A549 (cell line): ENCODE measurements at regions not wholly inside any gene's neighbourhood (a gene's known extent, or its start where the extent isn't known, plus 50 kb on each side); places are given as distances from the start of the nearest gene placed in this dataset.
"Not testable (repeated sequence)": the region's sequence is repeated elsewhere in the genome, so short reads cannot be mapped to it uniquely, and the experiment has no call there.

ENCODE experiments used
- ATAC-seq, 2 experiments: fragments of 200-7000 bp in 1 of 2; fragments of >200 bp in 1 of 2; cut with Nextera tagmentation in 1 of 2; cut with Tn5 transposase in 1 of 2; 3 replicates each; pipeline versions ENCODE4 v1.8.0 to v1.9.1; 2018 to 2020; ENCODE audit warnings: mild to moderate bottlenecking in 1 of 2, moderate library complexity in 1 of 2
- CTCF ChIA-PET: fragments of 300-600 bp; sonication (Branson Sonifier 250); formaldehyde crosslinking; extraction: SDS; loops from one replicate; lab custom pipeline; 2021; ENCODE audit warnings: antibody characterized with exemption, inconsistent platforms; lab: Yijun Ruan, JAX
- POLR2A ChIA-PET: fragments of 350-600 bp; formaldehyde crosslinking; extraction: SDS; loops from one replicate; lab custom pipeline; 2021; ENCODE audit warnings: antibody characterized with exemption, inconsistent platforms; lab: Yijun Ruan, JAX
- DNase-seq, 2 experiments: peaks; one replicate each; pipeline versions ENCODE4 v3.0.0 to v3.0.0-alpha.2; 2011 to 2016; ENCODE audit warnings: low read depth in 1 of 2, low spot score in 1 of 2
- FAIRE-seq: peaks from 2 replicates; lab custom pipeline; 2011; peaks lifted over from hg19 to GRCh38; lab: Jason Lieb, UNC
- H3K27ac ChIP-seq, 2 experiments: fragments of >200 bp; sonication (Bioruptor Twin); formaldehyde crosslinking; 3 replicates each; pipeline ENCODE4 v1.5.1; 2016 to 2017
- H3K4me1 ChIP-seq: fragments of >200 bp; sonication (Bioruptor Twin); formaldehyde crosslinking; 3 replicates; pipeline ENCODE4 v1.6.1; 2016
- H3K4me2 ChIP-seq: fragments of >200 bp; sonication (Bioruptor Twin); formaldehyde crosslinking; 3 replicates; pipeline ENCODE4 v1.6.1; 2016
- H3K4me3 ChIP-seq: fragments of >200 bp; sonication (Bioruptor Twin); formaldehyde crosslinking; 3 replicates; pipeline ENCODE4 v1.5.1; 2016
- H3K9me3 ChIP-seq: fragments of >200 bp; sonication (Bioruptor Twin); formaldehyde crosslinking; 3 replicates; pipeline ENCODE4 v1.6.1; 2016
- RAD21 ChIP-seq, 2 experiments: fragments of >200 bp in 1 of 2; sonication (Bioruptor Twin) in 1 of 2; formaldehyde crosslinking in 1 of 2; IDR thresholded peaks in 1 of 2; conservative IDR thresholded peaks in 1 of 2; 2 replicates in 1 of 2; 3 replicates in 1 of 2; pipeline ENCODE4 v1.6.1; 2012 to 2018; ENCODE audit warnings: inconsistent platforms in 1 of 2
- SMC3 ChIP-seq: fragments of >200 bp; sonication (Bioruptor Twin); formaldehyde crosslinking; IDR thresholded peaks from 3 replicates; pipeline ENCODE4 v1.6.1; 2018; ENCODE audit warnings: inconsistent platforms
- WGBS: methylation state at CpG from one replicate; pipeline ENCODE4 v1.1.6; 2017; ENCODE audit errors: missing lambda C conversion rate; 5-methylcytosine and 5-hydroxymethylcytosine counted together
- TF ChIP-seq, protein P1 (sequence below): fragments of >200 bp; sonication (Bioruptor Twin); formaldehyde crosslinking; IDR thresholded peaks from 3 replicates; pipeline ENCODE4 v1.5.1; 2016

DNA sequence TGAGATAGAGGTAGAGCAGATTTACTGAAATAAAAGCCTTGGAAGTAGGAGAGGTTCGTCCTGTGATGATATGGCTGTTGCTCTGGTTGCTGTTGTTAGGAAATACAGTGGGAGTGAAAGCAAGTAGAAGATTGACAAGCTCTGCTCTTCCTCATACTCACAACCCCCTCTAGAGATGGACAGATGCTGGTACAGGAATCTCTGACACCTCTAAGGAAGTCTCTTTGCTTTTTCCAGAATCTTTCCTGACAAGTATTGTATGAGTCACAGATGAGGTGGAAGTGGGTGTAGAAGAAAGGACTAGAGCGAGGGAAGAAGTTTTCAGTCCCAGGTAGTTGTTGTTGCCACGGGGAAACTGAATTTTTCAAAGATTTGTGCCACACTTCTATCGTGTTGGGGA, 337.8 kb downstream of the RPIA start:
- ATAC-seq (peak; percentile 24 to 40; a peak in 3 of 6 replicates), DNase-seq (peak in 1 of 2 experiments; percentile 6)
- H3K4me1 ChIP-seq, CTCF ChIA-PET, H3K4me2 ChIP-seq, H3K9me3 ChIP-seq, FAIRE-seq, H3K4me3 ChIP-seq, H3K27ac ChIP-seq, POLR2A ChIA-PET: not testable (repeated sequence)
- under 1% methylated on average over 4 of the region's 4 CpGs for WGBS

DNA sequence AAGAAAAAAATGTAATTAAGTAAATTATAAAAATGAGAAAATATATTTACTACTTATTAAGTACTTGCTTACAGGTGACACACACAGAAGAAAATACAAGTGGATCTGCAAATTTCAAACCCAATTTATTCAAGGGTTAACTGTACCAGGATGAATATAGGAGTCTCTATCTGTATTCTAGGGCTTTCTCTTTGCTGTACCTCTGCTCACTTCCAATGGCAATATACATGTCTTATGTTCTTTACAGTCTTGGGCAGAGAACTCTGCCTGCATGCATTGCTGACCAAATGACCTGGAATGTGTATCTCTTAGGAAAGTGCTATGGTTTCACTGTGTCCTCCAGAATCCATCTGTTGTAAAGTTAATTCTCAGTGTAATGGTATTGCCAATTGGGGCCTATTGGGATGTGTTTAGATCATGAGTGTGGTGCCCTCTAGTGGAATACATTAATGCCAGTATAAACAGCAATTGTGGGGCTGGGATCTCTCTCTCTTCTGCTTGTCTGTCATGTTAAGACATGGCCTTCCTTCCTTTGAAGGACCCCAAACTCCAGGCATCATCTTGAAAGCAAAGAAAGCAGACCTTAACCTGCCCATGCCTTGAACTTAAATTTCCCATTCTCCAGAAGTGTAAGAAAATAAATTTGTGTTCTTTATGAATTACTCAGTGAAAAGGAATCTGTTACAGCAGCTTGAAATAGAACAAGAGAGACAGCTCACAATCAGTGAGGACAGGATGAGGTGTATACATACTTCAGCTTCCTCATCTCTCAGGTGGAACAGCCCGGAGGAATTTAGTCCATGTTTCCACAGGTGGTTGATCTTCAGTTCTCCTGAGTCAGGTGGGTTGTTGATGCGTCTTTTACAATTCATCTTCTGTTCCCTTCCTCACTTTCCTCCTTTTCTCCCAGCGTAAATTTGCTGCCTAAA, 356.9 kb downstream of the RPIA start:
- CTCF ChIA-PET = interaction anchor here (0.7 kb wide), 1 partner anchor 172 kb away, joined by 3 read pairs; no protein-coding TSS in a partner anchor
- H3K4me1 ChIP-seq, H3K27ac ChIP-seq, H3K4me3 ChIP-seq, POLR2A ChIA-PET, H3K4me2 ChIP-seq, H3K9me3 ChIP-seq: not testable (repeated sequence)
- ATAC-seq = peak; percentile 87 to 90
- TF ChIP-seq RAD21 (conservative IDR thresholded peaks at IDR 0.05 in 1 of 2, IDR thresholded peaks at IDR 0.05 in 1 of 2) (peak in 1 of 2 experiments; percentile 24; a peak in 1 of 5 replicates), SMC3 (peak; percentile 29; the same call in 1 of the 3 replicates)
- TF ChIP-seq, protein P1, sequence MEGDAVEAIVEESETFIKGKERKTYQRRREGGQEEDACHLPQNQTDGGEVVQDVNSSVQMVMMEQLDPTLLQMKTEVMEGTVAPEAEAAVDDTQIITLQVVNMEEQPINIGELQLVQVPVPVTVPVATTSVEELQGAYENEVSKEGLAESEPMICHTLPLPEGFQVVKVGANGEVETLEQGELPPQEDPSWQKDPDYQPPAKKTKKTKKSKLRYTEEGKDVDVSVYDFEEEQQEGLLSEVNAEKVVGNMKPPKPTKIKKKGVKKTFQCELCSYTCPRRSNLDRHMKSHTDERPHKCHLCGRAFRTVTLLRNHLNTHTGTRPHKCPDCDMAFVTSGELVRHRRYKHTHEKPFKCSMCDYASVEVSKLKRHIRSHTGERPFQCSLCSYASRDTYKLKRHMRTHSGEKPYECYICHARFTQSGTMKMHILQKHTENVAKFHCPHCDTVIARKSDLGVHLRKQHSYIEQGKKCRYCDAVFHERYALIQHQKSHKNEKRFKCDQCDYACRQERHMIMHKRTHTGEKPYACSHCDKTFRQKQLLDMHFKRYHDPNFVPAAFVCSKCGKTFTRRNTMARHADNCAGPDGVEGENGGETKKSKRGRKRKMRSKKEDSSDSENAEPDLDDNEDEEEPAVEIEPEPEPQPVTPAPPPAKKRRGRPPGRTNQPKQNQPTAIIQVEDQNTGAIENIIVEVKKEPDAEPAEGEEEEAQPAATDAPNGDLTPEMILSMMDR = peak; percentile 53
- DNase-seq = peak in 1 of 2 experiments; percentile 45
- 26% methylated on average over 3 of the region's 3 CpGs for WGBS
- FAIRE-seq = peak; percentile 56

DNA sequence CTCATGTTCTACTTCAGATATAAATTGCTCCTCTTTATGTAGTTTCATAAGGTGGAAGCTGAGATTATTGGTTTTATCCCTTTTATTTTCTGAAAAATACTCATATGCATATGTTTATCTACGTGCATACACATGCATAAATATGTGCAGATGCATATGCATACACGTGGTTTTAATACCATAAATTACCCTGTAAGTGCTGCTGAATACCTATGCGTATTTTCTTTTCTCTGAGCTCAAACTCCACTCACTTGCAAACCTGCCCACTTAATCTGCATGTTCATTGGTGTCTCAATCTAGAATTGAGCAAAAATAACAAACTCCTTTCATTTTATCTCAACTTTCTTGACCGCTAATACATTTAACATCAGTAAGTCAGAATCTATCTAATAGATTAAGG, 367.1 kb downstream of the RPIA start:
- H3K4me2 ChIP-seq, H3K9me3 ChIP-seq, FAIRE-seq, POLR2A ChIA-PET, DNase-seq, H3K27ac ChIP-seq, CTCF ChIA-PET, H3K4me1 ChIP-seq, H3K4me3 ChIP-seq, ATAC-seq: not testable (repeated sequence)
- 3% methylated on average over 4 of the region's 4 CpGs for WGBS

DNA sequence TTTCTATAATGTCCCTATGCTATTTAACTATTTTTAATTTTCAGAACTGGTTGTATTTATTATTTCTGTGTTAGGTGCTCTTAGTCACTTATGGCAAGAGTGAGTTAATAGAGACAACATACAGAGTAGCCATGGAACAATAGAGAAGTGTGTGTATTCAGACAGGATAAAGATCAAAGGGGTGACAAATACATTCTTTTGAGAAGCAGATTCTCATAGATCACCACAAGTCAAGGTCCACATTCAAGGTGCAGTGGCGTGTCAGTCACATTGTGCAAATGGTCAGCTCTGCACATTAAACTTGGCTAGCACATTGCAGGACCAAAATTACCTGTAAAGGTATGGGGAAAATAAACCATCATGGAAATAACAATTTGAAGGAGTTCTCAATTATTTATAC, 369.7 kb downstream of the RPIA start:
- ATAC-seq, H3K4me1 ChIP-seq, H3K9me3 ChIP-seq, H3K27ac ChIP-seq, DNase-seq, POLR2A ChIA-PET, H3K4me3 ChIP-seq, FAIRE-seq, CTCF ChIA-PET, H3K4me2 ChIP-seq: not testable (repeated sequence)
- 0% methylated on average over 1 of the region's 1 CpG for WGBS

DNA sequence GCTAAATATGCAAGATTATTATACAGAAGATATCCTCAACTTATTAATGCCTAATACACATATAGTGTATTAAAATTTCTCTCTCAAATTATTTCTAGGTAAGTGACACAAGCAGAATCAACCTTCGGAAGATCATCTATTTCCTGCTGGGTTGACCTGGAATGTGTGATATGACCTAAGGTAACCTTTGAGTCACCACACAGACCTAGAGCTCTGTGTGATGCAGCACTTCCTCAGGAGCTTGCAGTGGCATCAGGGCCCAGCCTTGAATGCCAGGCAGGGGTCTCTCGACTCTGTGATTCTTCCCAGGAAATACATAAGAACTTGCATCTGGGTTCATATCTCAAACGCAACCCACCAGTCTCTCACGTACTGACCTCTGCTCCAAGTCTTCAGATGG, 385.3 kb downstream of the RPIA start:
- POLR2A ChIA-PET, FAIRE-seq: not testable (repeated sequence)
- peak in 1 of 2 experiments; percentile 6 for DNase-seq

DNA sequence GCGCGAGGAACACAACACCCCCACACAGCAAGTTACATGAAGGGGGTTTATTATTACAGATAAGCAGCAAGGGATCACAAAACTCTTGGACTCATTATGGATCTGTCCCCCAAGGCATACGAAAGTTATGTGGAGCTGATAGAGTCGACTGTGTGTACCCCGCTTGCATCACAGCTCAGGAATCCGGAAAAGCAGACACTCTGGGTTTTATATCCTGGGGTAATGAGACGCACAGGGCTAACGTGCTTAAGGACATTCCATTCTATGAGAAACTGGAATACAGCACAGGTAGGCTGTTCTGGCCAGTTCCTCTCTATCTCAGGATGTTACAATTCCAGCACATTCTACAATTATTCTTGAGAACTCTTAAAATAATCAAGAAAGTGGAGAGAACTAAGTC, 401.4 kb downstream of the RPIA start:
- WGBS = 21% methylated on average over 8 of the region's 8 CpGs
- H3K4me2 ChIP-seq, H3K27ac ChIP-seq, DNase-seq, CTCF ChIA-PET, H3K4me3 ChIP-seq, FAIRE-seq, POLR2A ChIA-PET, H3K4me1 ChIP-seq, ATAC-seq, H3K9me3 ChIP-seq: not testable (repeated sequence)

More for the DNA sequence above, 385.3 kb downstream of the RPIA start:
- H3K9me3 ChIP-seq, H3K4me1 ChIP-seq, H3K4me2 ChIP-seq, ATAC-seq, H3K4me3 ChIP-seq, H3K27ac ChIP-seq, CTCF ChIA-PET: not testable (repeated sequence)
- WGBS = 22% methylated on average over 4 of the region's 4 CpGs

DNA sequence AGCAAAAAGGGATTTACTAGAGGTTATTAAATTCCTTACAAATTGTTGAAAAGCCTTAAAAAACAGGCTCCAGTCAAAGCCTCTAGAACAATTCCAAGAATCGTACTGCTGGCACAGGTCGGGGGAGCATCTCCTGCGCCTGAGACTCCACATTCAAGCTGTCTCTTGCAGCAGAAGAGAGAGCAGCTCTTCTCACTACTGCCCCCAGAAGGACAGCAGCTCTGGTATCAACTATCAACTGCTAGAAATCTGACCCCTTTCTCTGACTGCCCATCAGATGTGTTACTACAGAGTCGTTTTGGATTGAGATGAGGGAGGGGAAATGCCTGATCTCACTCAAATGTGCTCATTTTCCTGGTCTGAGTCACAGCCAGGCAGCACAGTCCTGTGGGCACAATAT, 403.6 kb downstream of the RPIA start:
- CTCF ChIA-PET, H3K4me3 ChIP-seq, DNase-seq, ATAC-seq, FAIRE-seq, H3K27ac ChIP-seq, H3K9me3 ChIP-seq, H3K4me2 ChIP-seq, POLR2A ChIA-PET, H3K4me1 ChIP-seq: not testable (repeated sequence)
- 0% methylated on average over 4 of the region's 4 CpGs for WGBS

DNA sequence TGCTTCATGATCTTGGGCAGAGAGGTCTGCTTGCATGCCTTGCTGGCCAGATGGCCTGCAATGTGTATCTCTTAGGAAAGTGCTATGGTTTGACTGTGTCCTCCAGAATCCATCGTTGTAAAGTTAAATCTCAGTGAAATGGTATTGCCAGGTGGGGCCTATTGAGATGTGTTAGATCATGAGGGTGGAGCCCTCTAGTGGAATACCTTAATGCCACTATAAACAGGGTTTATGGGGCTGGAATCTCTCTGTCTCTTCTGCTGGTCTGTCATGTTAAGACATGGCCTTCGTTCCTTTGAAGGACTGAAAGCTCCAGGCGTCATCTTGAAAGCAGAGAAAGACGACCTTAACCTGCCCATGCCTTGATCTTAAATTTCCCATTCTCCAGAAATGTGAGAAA, 411.1 kb downstream of the RPIA start:
- H3K4me2 ChIP-seq, POLR2A ChIA-PET, H3K9me3 ChIP-seq, H3K4me1 ChIP-seq, H3K27ac ChIP-seq, CTCF ChIA-PET, H3K4me3 ChIP-seq, DNase-seq, FAIRE-seq: not testable (repeated sequence)
- WGBS = 0% methylated on average over 4 of the region's 4 CpGs
- peak in 1 of 2 experiments; percentile 64; a peak in 3 of 6 replicates for ATAC-seq

DNA sequence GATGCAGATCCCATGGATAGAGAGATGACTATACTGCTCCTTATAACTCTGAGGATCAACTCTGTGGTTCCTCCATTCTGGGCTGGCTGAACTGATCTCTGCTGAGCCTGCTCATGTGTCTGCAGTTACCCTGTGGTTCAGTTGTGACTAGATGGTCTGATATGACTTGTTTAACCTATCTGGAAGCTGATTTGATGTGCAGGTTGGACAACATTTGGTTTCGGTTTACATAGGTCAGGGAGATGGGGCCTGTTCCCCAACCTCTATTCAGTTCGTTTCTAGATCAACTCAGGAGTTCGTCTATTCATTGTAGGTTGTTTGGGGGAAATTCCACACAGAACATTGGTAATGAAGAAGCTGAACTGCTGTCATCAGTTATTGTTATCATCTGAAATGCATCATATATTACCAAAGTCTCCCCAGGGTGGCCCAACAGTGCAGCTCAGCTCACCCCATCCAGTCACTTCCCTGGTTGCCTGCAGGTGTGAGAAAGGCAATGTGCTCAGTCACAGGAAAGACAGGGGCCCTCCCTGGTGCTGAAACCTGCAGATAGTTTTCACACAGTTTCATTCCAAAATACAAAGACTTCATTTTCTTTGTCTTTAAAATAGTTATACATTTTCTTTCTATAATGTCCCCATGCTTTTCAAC, 415.0 kb downstream of the RPIA start:
- CTCF ChIA-PET, H3K4me2 ChIP-seq, ATAC-seq, FAIRE-seq, H3K9me3 ChIP-seq, POLR2A ChIA-PET, H3K27ac ChIP-seq, DNase-seq, H3K4me3 ChIP-seq, H3K4me1 ChIP-seq: not testable (repeated sequence)
- WGBS = 6% methylated on average over 2 of the region's 3 CpGs
